ENCODE measurements at regions not wholly inside any gene's neighbourhood (a gene's known extent, or its start where the extent isn't known, plus 50 kb on each side); places are given as distances from the start of the nearest gene placed in this dataset.

GRCh38 chr5:113759505-113759904, 246.0 kb downstream of the YTHDC2 start:
- TF ChIP-seq POLR2A (IDR thresholded peaks at IDR 0.05) (no peak), CTCF (IDR thresholded peaks at IDR 0.05 in 4 of 5, conservative IDR thresholded peaks at IDR 0.05 in 1 of 5) (no peak)
